SKM-1 (cell line): ENCODE measurements at regions not wholly inside any gene's neighbourhood (a gene's known extent, or its start where the extent isn't known, plus 50 kb on each side); places are given as distances from the start of the nearest gene placed in this dataset.

Experiments
- DNase-seq: peaks from one replicate; lab custom pipeline; 2025; ENCODE audit not compliant: unreplicated experiment; lab: John Stamatoyannopoulos, UW

DNA sequence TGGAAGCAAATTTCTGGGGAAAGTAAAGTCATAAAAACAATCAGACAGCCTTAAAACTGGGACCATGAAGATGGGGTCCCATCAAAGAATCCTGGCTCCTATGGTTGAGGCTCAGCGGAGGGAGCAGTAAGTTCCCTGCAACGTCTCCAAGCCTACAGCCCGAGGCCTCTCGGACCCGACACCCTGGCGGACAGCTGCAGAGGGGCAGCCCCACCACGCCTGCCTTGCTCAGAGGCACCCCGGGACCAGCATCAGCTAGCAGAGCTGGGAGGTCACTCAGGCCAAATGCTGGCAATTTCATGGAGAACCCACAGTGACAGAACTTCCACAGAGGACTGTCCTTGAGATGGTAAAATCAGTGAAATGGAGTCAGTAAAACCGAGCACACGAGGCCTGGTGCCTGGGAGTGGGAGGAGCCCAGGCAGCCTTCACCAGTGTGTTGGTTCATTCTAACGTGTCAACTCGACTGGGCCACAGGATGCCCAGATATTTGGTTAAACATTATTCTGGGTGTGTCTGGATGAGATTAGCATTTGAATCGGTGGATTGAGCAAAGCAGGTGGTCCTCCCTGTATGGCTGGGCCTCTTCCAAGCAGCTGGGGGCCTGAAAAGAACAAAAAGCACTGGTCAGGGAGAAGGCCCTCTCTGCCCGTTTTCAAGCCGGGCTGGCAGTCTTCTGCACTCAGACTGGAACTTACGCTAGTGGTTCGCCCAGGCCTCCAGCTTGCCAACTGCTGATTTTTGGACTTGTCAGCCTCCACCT, 96.2 kb upstream of the INSIG1 start:
- no peak for DNase-seq

DNA sequence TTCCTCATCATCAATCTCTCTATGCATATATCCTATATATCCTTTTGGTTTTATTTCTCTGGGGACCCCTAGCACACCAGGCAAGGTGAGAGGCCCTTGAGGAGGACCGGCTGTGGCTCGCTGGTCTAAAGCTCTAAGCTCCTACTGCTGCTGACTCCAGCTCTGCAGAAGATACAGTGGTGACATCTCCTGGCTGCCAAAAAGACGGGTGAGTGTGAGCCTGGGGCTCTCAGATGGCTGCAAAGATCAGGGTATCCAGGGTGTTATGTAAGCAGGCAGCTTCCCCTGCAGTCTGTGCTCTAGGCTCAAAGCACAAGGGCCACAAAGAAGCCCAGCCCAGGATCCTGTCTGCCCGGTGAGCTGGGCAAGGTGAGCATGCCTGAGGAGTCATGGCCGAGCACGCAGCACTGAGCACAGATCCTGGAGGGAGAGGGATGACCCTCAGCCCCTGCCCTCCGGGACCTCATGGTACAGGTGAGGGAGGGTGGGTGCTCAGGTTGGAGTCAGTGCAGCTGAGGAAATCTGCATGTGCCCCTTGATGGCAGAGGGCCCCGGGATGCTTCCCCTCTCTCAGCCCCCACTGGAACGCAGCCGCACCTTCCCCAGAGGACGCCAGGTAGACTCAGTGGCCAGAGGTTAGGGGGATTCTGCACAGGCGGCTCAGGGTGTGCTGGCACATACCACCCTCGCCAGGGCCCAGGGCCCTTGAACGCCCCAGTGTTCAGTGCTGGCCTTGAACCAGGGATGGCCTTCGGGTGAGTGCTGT, 95.4 kb upstream of the INSIG1 start:
- no peak for DNase-seq

DNA sequence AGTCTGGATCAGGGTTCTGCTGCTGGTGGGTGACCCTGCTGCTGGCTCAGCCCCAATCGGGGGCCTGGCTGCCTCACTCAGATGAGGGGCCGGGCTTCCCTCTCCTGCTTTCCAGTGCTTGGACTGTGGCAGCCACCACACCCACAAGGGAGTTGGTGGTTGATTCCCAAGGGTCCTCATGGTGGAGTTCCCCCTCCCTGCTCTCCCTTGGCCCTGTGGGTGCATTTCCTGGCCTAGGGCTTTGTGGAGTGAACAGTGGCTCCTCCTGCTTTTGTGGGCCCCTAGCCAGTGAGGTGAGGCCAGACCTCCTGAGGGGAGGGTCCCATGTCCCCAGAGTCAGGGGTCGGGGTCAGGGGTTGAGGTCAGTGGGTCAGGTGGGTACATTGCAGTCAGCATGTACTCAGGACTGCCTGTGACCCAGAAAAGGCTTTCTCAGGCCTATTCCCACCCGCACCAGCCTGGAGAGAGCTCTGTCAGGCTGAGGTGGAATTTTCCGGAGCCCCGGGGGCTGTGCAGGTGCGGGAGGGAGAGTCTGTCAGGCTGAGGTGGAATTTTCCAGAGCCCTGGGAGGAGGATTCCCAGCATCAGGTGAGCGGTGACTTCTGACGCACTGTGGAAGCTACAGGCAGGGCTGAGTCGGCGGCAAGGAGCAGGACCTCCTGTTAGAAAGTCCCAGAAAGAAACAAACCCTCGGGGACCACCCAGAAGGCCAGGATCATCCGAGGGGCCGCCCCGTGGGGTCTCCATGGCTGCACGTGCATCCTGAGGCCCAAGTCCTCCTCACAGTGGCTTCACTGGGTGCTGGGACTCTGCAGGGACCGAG, 94.4 kb upstream of the INSIG1 start:
- DNase-seq = no peak

DNA sequence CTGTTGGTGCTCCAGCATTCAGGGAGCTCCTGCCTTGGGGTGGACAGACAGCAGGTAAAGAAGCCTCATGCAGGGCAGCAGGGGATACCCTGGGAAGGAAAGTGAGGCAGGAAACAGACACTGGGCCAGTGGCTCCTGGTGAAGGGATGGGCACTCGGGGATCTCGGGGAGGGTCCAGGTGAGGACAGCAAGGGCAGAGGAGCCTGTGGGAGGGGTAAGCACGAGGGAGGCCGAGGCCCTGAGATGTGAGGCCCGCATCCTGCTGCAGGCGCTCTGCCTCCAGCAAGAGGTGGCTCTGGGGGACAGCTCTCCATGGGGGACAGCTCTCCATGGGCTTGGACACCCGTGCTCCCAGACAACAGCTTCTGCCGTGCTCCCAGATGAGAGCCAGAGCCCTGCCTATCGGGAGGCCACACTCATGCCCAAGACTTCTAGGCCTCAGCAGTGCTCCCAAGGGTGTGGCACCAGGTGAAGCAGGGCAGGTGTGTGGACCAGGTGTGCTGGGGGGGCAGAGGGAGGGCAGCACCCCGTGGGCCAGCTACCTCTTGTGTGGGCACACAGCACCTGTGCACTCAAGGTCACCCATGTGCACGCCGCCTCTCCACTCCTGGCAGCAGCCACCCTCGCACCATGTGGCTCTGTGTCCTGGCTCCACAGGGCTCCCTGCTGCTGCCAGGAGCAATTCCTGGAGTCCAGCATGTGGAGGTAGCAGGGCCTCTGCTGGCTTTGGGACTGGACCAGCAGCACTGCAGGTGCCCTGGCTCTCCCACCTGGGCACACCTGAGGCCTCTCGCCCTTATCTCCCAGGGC, 93.6 kb upstream of the INSIG1 start:
- no peak for DNase-seq

DNA sequence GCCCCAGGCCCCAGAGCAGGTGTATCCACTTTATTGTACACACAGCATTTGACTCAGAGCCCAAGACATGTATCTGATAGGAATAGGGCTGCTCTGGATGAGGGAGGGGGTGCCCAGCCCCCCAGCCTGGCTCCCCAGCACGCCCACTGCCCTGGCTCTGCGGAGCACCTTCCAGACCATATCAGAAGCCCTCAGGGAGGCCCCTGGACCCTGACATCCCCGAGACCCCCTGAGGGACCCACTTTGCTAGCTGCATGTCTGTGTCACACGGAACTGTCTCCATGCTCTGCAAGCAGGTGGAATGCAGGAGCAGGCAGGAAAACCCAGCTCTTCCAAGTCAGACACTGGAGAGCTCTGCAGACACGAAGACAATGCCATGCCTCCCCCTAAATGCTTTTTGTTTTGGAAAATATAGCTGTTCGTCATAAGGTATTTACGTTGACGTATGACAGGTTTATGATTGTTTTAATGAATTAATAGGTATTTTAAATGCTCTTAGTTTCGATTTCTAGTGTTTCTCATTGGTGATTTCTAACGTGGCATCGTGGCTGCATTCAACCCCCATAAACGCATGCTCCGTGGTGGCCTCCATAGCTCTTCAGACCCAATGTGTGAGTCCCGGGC, 92.8 kb upstream of the INSIG1 start:
- DNase-seq = no peak

DNA sequence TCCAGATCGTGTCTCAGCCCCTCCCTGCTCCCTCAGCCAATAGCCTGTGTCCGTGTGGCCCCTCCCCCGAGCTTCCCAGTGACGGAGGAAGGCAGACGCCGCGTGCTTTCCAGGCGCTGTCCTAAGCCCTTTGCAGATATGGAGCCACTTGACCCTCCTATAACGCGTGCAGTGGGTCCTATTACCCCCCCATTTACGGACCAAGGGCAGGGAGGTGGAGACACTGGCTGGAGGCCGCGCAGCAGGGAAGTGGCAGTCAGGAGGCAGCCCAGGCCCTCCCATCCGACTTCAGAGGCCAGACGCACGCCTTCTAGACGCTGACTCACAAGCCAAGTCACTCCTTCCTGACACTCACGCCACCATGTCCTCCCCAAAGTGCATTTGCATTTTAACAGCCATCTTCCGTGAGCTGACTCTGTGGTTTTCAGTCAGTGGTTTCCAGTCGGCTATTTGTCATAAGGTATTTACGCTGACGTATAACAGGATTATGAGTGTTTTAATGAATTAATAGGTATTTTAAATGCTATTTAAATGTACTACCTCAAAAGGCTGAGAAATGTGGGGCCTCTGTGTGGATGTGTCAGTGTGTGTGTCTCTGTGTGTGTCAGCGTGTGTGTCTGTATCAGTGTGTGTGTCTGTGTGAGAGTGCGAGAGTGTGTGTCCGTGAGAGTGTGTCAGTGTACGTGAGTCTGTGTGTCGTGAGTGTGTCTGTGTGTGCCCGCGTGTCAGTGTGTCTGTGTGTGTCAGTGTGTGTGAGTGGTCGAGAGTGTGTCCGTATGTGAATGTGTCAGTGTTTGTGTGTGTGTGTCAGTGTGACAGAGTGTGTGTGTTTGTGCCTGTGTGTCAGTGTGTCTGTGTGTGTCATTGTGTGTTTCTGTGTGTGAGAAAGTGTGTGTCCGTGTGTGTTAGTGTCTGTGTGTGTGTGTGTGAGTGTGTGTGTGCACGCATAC, 92.0 kb upstream of the INSIG1 start:
- peak; percentile 64 for DNase-seq

DNA sequence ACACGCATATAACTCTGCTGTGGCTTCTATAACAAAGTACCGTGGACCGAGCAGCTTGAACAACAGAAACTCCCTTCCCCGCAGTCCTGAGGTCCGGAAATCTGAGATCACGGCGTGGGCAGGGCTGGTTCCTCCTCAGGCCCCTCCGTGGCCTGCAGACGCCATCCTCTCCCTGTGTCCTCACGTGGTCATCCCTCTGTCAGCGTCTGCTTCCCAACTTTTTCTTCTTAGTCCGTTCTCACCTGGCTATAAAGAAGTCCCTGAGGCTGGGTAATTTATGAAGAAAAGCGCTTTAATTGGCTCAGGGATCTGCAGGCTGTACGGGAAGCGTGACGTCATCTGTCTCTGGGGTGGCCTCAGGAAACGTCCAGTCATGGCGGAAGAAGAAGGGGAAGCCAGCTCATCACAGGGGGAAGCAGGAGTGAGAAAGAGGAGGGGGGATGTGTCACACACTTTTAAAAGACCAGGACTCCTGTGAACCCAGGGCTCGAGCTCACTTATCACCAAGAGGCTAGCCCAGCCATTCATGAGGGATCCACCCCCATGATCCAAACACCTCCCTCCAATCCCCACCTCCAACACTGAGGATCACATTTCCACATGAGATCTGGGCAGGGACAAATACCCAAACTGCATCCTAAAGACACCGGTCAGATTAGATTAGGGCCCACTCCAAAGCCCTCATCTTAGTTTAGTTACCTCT, 91.2 kb upstream of the INSIG1 start:
- DNase-seq = peak; percentile 80

DNA sequence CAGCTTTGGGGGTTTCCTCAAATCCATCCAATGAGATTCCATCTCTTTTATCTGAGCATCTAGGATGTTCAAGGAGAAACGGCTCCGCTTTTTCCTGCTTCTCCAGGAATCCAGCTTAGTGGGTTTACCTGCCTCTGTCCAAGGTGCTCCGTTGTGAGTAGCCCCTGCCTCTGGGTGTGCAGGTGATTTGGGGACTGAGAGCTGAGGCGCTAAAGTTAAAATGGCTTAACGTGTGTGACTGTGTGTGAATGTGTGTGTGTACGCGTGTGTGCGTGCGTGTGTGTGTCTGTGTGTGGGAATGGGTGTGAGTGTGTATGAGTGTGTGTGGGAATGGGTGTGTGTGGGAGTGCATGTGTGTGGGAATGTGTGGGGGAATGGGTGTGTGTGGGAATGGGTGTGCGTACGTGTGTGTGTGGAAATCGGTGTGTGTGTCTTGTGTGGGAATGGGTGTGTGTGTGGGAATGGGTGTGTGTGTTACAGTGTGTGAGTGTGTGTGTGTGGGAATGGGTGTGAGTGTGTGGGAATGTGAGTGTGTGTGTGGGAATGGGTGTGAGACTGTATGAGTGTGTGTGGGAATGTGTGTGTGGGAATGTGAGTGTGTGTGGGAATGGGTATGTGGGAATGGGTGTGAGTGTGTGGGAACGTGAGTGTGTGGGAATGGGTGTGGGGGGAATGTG, 90.2 kb upstream of the INSIG1 start:
- DNase-seq = no peak

DNA sequence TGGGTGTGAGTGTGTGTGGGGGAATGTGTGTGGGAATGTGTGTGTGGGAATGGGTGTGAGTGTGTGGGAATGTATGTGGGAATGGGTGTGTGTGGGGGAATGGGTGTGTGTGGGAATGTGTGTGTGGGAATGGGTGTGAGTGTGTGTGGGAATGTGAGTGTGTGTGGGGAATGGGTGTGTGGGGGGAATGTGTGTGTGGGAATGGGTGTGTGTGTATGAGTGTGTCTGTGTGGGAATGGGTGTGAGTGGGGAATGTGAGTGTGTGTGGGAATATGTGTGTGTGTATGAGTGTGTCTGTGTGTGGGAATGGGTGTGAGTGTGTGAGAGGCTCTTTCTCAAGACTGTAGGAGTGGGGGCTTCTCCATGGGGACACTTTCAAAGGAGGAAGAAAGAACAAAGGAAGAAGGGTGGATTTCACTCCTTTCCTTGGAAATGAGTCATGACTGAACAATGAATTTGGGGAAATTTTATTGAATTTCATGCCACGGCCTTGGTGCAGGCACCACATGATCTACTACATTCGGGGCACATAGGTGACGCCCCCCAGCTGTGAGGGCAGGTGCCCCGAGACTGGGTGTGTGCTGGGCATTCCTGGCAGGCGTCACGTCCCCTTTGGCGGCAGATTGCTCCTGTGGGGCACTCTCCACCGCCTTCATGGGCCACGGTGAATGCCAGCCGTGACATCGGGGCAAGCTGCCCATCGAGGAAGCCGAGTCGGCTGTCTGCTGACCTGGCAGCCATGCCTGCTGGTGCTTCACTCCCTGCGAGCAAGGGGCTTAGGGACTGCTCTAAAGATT, 88.8 kb upstream of the INSIG1 start:
- no peak for DNase-seq

DNA sequence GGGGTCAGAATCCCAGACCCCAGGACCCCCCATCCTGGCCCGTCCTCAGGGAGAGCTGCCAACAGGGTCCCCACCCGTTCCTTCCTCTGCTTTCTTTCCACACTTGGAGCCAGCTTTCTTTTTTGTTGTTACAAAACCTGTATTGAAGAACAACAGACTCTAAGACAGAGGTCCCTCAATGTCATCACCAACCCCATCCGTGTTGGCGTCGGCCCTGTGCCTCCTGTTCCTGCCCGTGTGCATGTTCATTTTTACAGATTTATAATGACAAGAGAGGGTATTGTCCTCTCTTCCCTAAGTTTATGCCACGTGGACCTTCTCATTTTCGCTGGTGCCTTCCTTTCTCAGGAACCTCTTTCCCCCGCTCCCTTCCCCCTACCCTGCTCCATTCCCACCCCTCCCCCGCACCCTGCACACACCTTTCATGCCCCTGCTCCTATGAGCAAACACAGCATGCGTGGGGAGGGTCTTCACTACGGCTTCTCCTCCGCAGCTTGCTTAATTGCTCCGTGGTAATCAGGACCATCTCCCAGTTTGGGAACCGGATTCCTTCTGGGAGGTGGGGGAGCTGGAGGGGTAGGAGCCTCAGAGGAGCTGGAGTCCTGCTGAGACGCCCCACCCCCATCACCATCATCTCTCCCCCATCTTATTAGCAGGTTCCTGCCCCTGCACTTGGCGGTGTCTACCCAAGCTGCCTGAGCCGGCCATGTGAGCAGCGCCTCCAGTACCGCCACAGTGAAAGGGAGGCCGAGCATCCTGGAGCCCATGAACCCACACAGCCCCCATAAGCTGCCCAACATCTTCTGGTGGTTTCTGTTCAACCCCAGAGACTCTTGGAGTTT, 88.0 kb upstream of the INSIG1 start:
- no peak for DNase-seq

DNA sequence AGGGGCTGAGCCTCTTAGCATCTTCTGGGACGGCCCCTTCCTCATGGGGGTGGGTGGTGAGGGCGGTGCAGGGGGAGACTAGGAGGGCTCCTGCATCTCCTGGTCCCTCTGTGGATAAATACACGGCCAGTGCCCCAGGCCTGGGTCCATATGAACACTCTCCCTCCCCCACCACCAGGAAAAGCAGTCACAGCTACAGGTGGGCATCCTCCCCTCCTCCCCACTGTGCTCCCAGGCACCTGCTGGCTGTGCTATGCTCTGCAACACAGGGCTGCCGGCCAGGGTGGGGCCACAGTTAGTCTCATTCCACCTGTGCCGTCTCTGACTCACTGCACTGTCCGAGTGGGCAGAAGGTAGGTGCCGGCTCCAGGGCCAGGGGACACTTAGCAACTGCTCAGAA, 87.3 kb upstream of the INSIG1 start:
- no peak for DNase-seq

DNA sequence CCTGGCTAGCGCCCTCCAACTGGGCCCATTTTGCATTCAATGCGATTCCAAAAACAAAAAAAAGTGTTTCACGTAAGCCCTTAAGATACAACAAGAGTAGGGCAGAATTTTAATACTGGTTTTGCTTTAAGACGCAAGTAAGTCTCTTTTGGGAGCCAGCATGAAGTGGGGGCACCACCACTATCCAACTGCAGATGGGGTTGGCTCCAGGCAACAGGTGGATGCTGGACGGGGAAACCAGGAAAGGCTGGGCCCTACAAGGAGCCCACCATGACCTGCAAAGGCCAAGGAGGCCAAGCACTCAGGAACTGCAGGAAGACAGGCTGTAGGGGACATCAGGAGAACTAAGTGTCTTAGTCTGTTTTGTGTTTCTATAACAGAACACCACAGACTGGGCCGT, 86.5 kb upstream of the INSIG1 start:
- DNase-seq = no peak

DNA sequence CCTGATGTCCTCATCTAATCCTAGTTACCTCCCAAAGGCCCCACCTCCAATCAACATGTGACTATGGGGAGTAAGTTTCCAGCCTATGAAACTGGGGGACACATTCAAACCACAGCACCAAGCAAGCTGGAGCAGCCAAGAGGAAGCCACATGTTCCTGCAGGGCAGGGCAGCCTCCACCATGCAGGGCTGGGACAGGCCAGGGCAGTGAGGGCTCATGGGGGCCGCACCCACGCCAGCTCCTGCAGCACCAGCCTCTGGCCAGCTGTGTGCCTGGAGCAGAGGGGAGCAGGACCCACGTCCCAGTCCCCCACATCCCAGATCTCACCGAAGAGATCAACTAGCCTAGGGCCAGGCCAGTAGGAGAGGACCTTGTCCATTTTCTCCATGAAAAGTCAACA, 85.9 kb upstream of the INSIG1 start:
- no peak for DNase-seq

DNA sequence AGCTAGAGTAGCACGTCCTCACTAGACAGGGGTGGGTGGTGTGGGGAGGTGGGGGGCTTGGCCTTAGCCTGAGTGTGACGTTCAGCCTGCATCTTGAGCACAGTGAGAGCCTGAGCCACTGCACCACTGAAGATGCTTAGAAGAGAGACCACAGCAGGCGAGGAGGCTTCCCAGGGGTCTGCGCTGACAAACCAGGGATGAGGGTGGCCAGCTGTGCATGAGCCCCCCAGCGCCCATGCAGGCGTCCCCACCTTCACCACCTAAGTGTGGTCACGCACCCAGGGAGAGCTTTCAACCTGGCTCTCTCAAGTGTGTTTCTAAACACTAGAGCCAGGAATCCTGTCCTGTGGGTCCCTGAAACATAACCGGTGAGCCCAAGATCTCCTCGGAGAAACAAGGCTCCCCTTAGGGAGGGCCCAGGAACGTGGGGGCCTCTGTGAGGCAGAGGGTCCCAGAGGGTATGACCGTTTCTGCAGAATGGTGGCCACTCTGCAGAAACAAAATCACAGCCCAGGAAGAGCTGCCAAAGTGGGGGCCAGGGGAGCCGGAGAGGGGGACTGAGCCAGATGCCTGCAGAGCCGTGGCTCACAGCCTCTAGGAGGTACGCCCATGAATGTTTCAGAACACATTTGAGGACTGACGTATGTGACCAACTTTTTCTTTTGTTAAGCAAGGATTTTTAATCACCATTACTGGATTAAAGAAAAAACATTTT, 85.2 kb upstream of the INSIG1 start:
- DNase-seq = no peak

DNA sequence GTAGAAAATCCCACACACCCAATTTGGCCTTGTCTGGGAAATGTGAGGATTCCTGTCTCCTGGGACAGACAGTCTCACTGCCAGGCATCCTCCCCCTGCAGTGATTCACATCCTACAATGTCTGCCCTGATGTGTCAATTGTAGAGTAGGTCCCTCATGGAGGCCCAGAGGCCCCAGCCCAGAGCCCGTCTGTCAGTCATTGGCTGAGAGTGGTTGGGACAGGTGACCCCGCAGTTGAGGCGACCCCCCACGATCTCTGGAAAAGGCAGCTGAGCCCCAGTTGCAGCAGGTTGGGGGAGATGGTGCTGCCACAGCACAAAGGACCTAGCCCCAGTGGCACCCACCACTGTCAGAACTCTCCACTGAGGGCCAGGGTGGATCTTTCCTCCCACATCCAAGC, 84.3 kb upstream of the INSIG1 start:
- DNase-seq = no peak
